GM21786 (cell line): ENCODE measurements at regions not wholly inside any gene's neighbourhood (a gene's known extent, or its start where the extent isn't known, plus 50 kb on each side); places are given as distances from the start of the nearest gene placed in this dataset.

Experiments used
- ATAC-seq: cut with Tn5 transposase; IDR thresholded peaks from one replicate; pipeline ENCODE4 v1.9.1; 2021; ENCODE audit not compliant: unreplicated experiment

DNA sequence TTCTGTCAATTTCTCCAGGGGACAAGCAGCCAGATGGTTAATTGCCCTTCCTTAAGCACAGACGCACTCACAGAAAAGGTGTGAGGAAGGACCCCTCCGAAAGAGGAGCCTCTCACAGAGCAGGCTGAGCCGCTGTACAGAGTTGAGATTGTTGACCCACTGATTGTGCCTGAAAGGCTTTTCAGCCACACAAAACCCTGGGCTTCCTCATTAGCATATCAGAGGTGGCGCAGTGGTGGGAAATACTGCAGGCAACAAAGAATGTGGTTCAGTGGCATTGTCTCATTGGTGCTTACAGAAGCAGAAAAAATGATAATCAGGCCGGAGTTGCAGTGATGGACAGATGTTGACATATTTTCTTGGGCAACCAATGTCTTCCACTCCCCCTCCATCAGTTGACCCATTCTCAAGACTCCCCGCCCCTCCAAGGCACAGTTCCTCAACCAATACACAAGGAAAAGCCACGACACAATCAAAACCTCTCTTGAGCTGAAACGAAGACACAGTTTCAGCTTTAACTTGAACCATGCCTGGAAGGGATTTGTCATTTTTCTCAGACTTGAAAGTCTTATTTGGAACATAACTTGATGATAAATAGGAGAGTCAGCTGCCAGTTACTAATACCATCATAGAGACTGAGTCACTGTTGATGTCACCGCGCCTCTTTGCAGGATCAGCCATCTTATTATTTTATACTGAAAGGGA is 53.1 kb downstream of the ATXN3L start:
- no peak for ATAC-seq

DNA sequence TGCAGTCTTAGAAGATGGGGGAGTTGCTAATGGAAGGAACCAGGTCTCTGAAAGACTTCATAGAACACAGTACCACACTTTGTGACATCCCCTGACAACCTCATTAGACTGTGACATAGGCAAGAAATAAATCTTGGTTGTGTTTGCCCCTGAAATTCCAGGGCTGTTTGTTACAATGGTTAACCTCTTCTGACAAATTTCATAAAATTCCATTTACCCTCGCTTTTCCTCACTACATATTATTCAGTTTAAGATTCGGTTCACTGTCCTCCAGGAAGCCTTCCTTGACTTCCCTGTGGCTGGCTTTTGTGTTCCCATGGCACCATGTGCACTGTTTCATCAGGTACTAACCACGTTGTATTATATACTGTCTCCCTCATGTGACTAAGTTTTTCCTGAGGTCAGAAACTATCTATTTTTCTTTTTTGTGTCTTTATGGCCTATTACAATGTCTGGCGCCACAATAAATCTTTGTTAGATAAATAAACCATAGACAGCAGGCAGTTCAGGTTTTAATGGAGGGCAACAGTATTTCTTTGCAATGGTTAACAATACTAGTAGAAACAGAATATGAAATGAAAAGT is 54.2 kb downstream of the ATXN3L start:
- ATAC-seq: no peak

DNA sequence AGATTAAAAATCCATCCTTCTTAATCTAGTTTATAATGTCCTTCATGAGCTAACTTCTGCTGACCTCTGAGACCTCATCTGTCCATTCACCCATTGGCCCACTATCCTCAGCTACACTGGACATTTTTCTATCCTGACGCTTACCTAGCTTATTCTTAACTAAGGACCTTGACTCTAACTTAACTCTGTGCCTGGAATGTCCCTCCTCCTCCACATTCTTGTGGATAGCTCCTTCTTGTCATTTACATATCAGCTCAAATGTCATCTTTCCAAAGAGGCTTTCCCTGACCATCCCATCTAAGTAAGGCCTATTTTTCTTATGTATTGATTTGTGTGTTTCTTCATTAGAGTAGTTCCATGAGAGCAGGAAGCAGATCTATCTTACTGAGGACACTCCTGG is 54.7 kb downstream of the ATXN3L start:
- ATAC-seq: no peak

DNA sequence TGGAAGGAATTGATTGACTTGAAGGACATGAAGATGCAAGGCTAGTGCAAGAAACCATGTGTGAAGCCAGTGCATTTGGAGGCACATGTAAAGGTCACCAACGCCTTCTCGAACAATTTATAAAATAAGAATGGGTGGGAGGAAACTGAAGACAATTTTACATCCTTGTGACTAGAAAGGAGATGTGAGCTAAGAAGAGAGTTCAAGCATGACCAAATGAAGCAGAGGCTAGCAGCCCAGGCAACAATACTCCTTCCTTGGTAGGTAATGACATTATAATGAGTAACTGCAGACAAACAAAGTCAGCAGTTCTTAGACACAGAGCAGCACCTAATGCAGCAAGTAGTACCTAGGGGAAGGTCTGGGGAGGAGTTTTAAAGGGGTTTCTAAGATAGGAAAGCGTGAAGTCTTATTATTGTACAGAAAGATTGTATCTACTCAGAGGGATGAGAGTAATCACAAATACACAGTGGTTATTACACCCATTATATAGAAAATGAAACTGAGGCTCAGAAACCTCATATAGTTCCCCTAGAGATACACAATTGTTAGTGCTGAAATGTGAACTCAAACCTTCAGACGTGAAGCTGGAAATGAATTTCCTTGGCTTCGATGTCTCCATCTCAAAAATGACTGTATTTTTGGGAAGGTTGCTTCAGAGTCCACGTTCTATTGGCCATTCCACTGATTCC is 56.1 kb downstream of the ATXN3L start:
- ATAC-seq: peak; percentile 67

DNA sequence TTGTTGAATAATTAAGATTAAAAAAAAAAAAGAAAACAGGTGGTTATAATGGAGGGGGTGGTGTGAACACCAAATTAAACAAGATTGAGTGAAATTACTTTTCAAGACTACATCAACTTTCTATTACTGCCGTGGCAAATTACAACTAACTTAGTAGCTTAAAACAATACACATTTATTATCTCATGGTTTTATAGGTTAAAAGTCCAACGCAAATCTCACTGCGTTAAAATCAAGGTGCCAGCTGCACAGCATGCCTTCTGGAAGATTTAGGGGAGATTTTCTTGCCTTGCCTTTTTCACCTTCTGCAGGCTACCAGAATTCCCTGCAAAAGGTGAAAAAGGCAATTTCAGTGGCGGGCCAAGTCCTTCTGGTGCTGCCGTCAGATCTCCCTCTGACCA is 58.5 kb downstream of the ATXN3L start:
- ATAC-seq: no peak

DNA sequence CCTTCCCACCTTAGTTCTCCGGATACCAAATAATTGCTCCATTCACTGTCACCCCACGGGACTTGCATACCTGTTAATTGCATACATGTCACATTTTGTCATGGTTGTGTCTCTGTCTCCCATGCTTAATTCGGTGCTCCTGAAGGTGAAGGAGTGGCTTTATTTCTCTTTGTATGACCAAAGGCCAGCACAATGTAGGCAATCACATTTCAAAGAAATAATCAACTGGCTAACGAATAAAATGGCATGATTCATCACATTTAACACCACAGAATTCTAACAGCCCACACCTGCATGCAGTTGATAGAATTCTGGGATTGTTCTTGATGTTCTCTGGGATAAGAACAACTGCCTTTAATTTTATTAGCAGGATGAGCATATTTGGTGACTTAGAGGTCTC is 59.3 kb downstream of the ATXN3L start:
- ATAC-seq: no peak

DNA sequence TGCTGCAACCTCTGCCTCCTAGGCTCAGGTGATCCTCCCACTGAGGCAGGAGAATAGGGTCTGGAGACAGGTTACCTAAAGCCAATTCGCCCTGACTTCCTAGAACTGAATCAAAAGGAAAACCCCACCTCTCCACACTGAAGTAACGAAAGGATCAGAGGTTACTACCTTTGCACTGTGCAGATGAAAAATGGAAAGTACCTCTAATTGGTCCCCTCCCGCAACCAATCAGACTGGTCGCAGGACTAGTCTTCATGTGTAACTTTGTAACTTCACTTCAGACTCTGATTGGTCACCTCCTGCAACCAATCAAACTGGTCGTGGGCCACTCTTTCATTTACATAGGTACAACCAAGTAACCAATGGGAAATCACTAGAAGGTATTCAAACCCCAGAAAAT is 61.1 kb downstream of the ATXN3L start:
- no peak for ATAC-seq

DNA sequence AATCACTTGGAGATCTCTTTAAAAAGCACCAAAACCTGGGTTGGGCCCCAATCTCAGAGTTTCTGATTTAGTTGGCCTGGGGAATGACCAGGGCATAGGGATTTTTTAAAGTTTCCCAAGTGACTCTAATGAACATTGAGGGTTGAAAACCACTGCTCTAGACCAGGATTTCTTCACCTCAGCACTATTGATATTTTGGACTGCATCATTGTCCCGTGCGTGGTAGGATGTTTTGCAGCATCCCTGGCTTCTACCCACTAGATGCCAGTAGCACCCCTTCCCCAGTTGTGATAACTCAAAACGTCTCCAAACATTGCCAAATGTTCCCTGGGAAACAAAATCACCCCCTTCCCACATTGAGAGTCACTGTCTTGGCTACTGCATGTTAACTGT is 61.8 kb downstream of the ATXN3L start:
- no peak for ATAC-seq

DNA sequence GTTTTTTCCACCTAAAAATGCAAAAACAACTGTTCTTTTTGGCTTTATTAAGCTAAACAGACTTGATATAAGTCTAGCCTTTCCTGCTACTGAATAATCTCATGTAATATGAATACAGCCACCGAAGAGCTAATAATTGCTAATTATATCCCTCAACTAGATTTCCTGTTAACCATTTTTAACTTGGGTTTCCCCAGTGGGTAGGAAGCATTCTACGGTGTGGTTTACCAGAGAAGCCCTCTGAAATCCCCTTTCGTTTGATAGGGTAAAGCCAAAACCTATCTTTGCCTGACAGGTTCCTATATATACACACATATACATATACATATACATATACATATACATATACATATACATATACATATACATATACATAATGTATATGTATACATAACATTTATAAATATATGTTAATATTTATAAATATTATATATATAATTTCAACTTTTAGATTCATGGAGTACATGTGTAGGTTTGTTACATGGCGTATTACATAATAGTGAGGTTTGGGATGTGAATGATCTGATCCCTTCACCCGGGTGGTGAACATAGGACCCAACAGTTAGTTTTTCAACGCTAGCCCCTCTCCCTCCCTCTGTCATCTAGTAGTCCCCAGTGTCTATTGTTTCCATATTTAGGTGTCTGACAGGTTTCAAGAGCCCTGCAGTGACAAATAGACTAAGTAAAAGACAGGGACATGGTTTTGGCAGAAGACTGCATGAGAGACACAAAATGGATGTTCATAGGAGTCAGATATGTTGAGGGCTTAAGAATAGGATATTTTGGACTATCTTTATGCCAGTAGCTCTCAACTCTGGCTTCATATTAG is 62.4 kb downstream of the ATXN3L start:
- ATAC-seq: peak; percentile 55

DNA sequence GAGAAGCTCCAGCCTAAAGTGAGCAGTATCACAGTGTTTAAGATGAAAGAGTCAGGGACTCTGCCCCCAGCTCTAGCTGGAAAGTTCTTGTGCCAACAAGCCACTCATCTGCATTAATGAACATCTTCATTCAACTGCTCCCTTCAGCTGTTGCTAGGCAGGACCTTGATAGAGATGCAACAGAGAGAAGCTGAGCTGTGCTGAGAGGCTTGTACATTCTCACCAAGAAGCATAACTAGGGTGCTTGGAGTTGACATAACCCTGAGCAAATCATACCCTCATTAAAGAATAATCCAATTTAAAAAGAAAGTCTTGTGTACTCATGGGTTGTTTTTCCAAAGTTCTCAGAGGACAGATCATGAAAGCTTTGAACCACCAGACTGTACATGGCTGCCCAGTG is 63.2 kb downstream of the ATXN3L start:
- ATAC-seq: no peak

DNA sequence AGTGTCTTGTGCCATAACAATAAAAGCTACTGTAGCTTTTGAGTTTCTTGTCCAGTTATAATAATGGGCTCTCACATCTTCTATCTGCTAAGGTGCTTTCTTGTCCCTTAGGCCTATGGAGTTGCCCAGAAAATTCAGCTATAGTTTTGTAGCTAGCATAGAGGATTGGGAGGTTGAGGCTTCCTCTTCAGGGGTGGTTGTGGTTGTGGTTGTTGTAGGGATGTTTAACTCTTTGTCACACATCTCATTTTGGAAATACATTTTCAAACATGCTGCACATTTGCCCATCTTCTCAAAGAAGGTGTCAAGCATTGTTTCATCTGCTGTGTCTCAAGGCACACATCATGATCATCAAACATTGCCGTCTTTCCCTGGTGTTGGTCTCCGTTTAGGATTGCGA is 65.0 kb downstream of the ATXN3L start:
- ATAC-seq: no peak

DNA sequence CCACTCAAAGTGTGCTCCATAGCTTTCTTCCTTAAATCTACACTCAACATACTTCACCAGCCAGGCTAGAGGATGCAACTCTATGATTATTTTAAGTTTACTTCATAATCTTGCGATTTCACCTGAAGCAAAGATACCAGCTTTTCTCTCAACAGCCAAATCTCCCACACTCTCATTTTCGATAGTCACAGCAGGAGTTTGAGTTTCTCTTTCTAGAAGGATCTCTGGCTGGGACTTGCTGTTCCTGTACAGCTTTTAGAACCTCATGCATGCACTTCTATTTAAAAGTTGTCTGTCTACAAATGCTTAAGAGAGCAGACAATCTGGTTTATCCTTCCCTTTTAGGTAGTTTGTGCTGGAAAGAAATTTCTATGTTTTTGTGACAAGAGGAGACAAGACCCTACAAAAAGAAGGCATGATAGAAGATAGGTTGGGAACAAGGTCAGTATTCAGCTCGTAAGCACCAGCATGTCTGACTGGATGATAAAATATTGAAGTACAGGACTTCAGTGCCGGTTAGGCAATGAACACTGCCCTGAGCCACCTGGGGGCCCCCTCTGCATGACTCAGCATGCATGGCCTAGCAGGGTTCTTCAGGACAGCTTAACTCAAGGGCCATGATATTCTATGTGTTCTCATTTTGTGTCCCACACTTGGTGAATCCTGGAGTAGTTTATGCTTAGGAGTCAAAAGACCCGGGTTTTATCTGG is 65.6 kb downstream of the ATXN3L start:
- ATAC-seq: peak; percentile 38

DNA sequence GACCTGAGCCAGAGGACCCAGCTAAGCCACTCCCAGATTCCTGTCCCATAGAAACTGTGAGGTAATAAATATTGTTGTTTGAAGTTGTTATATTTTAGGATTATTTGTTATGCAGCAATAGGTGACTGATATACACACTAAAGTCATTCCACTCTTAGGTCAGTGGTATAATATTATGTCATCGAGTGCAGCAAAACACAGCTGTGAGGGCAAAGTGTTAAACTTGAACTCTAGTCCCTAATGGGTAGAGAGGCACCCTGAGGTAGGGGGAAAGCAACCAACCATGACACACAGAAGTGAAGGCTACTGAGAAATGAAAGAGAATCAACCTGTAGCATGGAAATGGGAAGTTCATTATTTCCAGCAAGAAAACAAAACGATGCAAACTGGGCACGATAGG is 66.6 kb downstream of the ATXN3L start:
- no peak for ATAC-seq

DNA sequence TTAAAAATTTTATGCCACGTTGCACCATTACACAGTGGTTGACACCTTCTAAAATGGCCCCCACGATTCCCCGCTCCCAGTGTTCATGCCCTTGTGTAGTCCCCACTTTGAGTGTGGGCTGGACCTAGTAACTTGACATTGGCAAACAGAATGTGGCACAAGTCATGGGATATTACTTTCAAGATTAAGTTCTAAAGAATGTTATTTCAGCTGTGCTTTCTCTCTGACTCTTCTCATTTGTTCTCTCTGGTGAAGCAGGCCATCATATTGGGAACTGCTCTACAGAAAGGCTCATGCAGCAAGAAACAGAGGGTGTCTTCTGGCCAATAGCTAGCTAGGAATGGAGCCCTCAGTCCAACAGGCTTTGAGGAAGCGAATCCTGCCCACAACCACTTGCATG is 67.1 kb downstream of the ATXN3L start:
- ATAC-seq: no peak

DNA sequence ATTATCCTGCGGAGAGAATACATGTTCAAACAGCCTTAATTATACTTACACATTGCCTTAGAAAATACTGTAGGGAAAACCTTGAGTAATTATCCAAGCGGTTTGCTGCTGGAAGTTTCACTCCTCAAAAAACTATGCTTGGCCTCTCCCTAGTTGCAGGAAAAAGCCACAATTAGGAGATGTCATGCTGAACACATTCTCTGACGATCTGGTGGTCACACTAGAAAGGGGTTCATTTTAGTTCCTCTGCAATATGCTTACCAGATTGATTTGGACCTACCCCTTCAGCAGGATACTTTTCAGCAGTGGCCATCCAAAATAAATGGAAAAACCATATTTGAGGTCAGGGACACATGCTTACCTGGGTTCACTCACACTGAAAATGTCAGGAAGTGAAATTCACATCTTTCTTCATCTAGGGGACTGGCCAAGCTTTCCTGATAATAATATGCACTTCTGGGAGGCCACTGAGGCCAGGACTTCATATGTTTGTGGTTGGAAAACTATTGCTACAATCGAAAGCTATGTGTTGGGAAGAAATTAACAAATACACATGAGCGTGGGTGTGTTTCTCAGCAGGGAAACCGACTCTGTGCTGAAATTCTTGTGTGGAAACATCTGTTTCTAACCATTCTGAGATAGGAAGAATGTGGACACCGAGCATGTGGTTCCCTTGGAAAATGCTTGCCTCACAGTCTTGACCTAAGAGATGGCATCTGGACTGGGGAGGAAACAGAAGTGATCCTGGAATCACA is 68.8 kb downstream of the ATXN3L start:
- ATAC-seq: no peak

DNA sequence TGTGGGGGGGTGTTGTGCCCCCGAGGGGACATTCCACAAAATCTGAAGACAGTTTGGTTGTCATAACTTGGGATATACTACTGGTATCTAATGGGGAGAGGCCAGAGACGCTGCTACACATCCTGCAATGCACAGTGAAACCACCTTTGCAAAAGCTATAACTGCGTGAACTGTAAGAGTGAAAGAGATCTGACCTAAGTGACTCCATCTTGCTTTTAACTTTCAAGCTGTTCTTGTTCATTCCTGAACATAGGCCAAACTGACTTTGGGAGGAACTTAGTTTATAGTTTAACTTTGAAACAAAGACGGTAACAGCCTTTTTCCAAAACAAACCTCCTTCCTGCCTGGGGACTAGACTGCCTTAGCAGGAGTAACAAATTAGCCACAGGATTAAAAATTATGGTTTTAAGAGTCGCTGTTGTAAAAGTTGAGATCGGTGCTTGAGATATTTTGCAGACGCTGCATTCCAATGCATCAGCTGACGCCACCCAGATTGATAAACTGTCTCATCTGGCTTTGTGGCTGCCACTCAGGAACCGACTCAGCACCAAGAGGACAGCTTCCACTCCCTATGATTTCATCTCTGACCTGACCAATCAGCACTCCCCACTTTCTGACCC is 70.9 kb downstream of the ATXN3L start:
- ATAC-seq: no peak

DNA sequence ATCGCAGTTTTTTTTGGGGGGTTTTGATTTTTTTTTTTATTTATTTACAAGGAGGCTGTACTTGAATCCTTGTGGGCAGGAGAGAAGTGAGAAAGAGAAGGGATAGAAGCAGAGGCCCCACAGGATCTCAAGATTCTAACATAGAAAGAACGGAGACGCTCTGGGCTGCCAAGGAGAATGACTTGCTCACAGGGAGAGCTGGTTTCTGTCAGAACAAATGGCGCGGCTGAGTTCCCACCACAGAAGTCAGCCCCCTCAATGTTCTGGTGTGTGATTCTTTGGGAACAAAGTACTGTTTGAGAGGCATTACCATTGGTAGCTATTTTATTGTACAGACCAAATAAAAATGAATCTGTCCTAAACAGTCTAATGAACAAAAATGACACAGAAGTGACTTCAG is 80.6 kb downstream of the ATXN3L start:
- ATAC-seq: no peak

DNA sequence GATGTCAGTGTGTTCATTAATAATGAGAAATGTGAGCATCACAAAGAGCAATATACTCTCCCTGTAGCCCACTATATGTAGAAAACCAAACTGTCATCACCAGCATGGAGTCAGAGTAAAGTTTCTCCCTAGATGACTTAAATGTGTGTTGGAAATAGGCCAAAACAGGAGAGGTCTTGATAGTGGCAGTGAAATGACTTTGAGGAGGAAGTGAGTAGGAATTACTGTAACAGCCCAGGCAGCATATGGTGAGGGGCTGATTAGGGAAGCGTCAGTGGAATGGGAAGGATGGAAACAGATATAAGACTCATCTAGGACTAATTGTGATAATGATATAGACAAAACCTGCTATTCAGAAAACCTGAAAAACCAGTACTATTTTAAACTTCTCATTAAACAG is 83.9 kb downstream of the ATXN3L start:
- ATAC-seq: no peak

DNA sequence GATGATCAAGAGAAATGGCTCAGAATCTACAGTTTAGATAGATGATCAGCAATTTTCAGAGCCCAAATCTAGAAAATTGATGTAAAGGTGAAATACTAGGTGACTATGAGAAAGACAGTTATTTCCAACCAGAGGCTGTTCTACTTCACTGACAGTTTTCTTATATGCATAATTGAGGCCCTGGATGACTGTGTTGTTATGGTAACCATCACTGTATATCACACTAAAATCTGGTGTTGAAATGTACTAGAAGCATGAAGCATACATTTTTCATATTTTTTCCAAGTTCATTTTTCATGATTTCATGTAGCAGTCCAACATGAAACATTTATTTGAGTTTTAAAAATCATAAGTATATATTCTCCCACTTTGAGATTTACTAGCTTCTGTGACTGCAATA is 87.4 kb downstream of the ATXN3L start:
- no peak for ATAC-seq

DNA sequence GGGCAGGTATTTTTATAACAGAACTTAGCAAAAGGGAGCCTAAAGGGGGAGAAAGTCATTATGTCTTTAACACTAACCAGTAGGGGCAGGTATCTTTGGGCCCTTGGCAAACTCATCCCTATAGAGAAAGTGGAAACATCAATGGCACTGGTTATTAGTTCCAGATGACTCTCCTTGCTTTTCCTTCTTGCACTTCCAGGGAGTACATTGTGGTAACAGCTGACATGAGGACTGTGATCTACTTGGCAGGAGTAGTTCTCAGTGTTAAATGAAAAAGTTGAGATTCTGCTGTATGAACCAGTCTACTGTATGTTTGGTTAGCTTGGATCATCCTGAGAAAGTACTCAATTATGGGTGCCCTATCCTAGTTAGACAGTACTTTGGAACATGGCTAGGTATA is 93.6 kb downstream of the ATXN3L start:
- no peak for ATAC-seq
